ENCODE measurements at regions not wholly inside any gene's neighbourhood (a gene's known extent, or its start where the extent isn't known, plus 50 kb on each side); places are given as distances from the start of the nearest gene placed in this dataset.

DNA sequence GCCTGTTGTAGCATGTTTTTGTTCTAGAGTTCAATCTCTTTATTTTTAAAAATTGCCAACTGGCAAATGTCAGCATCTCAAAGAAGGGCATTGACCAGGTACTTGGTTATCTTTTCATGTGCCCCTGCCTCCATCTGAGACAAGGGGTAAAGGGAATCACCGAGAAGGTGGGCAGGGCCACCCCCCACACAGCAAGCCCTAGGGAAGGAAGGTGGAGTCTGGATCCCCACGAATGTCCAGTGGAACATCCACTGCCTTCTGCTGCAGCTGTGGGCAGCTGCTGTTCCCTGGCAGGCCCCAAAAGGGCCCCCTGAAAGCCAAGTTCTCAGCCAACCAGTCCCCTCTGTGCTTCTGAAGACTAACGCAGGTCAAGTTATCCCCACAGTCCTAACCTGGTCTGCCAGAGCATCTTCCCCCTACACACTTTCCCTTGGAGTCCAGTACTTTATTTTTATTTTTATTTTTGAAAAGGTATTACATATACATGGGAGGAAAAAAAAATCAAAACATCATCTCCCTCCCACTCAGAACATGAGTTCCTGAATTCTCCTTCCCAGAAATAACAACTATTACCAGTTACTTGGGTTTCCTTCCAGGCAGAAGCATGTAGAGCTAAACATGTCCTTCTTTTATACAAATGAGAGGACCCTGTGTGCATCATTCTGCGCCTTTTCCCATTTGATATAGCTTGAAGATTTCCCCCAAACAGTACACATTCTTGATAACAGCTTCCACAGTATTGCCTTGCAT is 253.7 kb downstream of the MAFB start:
- TF ChIP-seq, protein P1, sequence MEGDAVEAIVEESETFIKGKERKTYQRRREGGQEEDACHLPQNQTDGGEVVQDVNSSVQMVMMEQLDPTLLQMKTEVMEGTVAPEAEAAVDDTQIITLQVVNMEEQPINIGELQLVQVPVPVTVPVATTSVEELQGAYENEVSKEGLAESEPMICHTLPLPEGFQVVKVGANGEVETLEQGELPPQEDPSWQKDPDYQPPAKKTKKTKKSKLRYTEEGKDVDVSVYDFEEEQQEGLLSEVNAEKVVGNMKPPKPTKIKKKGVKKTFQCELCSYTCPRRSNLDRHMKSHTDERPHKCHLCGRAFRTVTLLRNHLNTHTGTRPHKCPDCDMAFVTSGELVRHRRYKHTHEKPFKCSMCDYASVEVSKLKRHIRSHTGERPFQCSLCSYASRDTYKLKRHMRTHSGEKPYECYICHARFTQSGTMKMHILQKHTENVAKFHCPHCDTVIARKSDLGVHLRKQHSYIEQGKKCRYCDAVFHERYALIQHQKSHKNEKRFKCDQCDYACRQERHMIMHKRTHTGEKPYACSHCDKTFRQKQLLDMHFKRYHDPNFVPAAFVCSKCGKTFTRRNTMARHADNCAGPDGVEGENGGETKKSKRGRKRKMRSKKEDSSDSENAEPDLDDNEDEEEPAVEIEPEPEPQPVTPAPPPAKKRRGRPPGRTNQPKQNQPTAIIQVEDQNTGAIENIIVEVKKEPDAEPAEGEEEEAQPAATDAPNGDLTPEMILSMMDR (IDR thresholded peaks at IDR 0.05; ENCODE audit: low read depth, low read length, poor library complexity, severe bottlenecking), result no peak
- no peak for TF ChIP-seq EZH2phosphoT487 (IDR thresholded peaks at IDR 0.05; ENCODE audit: borderline replicate concordance, low read length)

Data from DOHH2 (cell line).